ENCODE measurements at regions not wholly inside any gene's neighbourhood (a gene's known extent, or its start where the extent isn't known, plus 50 kb on each side); places are given as distances from the start of the nearest gene placed in this dataset.

GRCh38 chr9:28190981-28191380 is 617.7 kb upstream of the C9orf72 start:
- Histone ChIP-seq H3K36me3 (ENCODE audit: control insufficient read depth, low read length) (no peaks in the 10 kb centered on the region), H3K9me3 (ENCODE audit: control insufficient read depth, insufficient read depth, low read length) (peaks cover 12% of the 10 kb centered on the region; the same call in 1 of the 2 replicates), H3K27me3 (ENCODE audit: control insufficient read depth, low read length) (no peaks in the 10 kb centered on the region), H3K4me1 (ENCODE audit: control insufficient read depth, low read length) (no peaks in the 10 kb centered on the region), H4K20me1 (ENCODE audit: control insufficient read depth, insufficient read depth, low read depth, low read length) (no peaks in the 10 kb centered on the region), H3K4me2 (ENCODE audit: low read length) (no peak overlapping the region), H3K4me3 (ENCODE audit: low read length) (no peak overlapping the region), H3K9me2 (replicated peaks; ENCODE audit: control insufficient read depth, low read length) (no peaks in the 10 kb centered on the region), H3F3A (ENCODE audit: control insufficient read depth, insufficient read depth) (no peaks in the 10 kb centered on the region), H3K79me2 (ENCODE audit: control insufficient read depth, low read length) (no peaks in the 10 kb centered on the region), H3K27ac (ENCODE audit: low read depth, low read length) (no peak overlapping the region)
- TF ChIP-seq, protein P1, sequence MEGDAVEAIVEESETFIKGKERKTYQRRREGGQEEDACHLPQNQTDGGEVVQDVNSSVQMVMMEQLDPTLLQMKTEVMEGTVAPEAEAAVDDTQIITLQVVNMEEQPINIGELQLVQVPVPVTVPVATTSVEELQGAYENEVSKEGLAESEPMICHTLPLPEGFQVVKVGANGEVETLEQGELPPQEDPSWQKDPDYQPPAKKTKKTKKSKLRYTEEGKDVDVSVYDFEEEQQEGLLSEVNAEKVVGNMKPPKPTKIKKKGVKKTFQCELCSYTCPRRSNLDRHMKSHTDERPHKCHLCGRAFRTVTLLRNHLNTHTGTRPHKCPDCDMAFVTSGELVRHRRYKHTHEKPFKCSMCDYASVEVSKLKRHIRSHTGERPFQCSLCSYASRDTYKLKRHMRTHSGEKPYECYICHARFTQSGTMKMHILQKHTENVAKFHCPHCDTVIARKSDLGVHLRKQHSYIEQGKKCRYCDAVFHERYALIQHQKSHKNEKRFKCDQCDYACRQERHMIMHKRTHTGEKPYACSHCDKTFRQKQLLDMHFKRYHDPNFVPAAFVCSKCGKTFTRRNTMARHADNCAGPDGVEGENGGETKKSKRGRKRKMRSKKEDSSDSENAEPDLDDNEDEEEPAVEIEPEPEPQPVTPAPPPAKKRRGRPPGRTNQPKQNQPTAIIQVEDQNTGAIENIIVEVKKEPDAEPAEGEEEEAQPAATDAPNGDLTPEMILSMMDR (IDR thresholded peaks at IDR 0.05; ENCODE audit: low read depth, low read length, poor library complexity, severe bottlenecking), result no peak
- TF ChIP-seq EZH2phosphoT487 (IDR thresholded peaks at IDR 0.05; ENCODE audit: borderline replicate concordance, low read length), result no peak

DNA sequence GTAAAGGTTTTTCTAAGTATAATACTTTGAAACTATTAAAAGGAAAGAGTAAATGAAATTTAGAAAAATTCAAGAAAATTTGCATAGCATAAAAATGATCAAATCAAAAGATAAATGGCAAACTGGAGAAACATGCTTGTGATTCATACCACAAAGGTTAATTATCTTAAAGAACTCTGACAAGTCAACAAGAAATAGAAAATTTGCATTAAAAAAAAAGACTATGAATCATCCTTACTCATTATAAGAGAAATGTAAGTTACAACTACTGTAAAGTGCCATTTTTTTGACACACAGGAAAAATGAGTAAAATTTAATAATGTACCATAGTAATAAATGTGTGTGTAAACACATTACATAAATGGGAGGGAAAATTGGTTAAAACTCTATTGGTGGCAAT is 624.4 kb upstream of the C9orf72 start:
- Histone ChIP-seq H3K79me2 (ENCODE audit: control insufficient read depth, low read length) (no peaks in the 10 kb centered on the region), H3K4me3 (ENCODE audit: low read length) (no peak overlapping the region), H3K4me2 (ENCODE audit: low read length) (no peak overlapping the region), H3K36me3 (ENCODE audit: control insufficient read depth, low read length) (no peaks in the 10 kb centered on the region), H3K9me3 (ENCODE audit: control insufficient read depth, insufficient read depth, low read length) (no peaks in the 10 kb centered on the region), H3K27ac (ENCODE audit: low read depth, low read length) (no peak overlapping the region), H4K20me1 (ENCODE audit: control insufficient read depth, insufficient read depth, low read depth, low read length) (no peaks in the 10 kb centered on the region), H3F3A (ENCODE audit: control insufficient read depth, insufficient read depth) (no peaks in the 10 kb centered on the region), H3K27me3 (ENCODE audit: control insufficient read depth, low read length) (no peaks in the 10 kb centered on the region), H3K9me2 (replicated peaks; ENCODE audit: control insufficient read depth, low read length) (no peaks in the 10 kb centered on the region), H3K4me1 (ENCODE audit: control insufficient read depth, low read length) (no peaks in the 10 kb centered on the region)
- TF ChIP-seq, protein P1 (IDR thresholded peaks at IDR 0.05; ENCODE audit: low read depth, low read length, poor library complexity, severe bottlenecking), result no peak

- H3K27ac ChIP-seq (ENCODE audit: low read depth, low read length), result no peak overlapping the region
- H3K4me2 ChIP-seq (ENCODE audit: low read length), result no peak overlapping the region
- H3K9me3 ChIP-seq (ENCODE audit: control insufficient read depth, insufficient read depth, low read length), result no peaks in the 10 kb centered on the region
- H3K27me3 ChIP-seq (ENCODE audit: control insufficient read depth, low read length), result no peaks in the 10 kb centered on the region
- no peaks in the 10 kb centered on the region for H4K20me1 ChIP-seq (ENCODE audit: control insufficient read depth, insufficient read depth, low read depth, low read length)
- H3K4me1 ChIP-seq (ENCODE audit: control insufficient read depth, low read length), result no peaks in the 10 kb centered on the region
- H3K4me3 ChIP-seq (ENCODE audit: low read length), result no peak overlapping the region
- H3K79me2 ChIP-seq (ENCODE audit: control insufficient read depth, low read length), result no peaks in the 10 kb centered on the region
- no peaks in the 10 kb centered on the region for H3K9me2 ChIP-seq (replicated peaks; ENCODE audit: control insufficient read depth, low read length)
- no peaks in the 10 kb centered on the region for H3K36me3 ChIP-seq (ENCODE audit: control insufficient read depth, low read length)
- H3F3A ChIP-seq (ENCODE audit: control insufficient read depth, insufficient read depth), result no peaks in the 10 kb centered on the region
- no peak for TF ChIP-seq EZH2phosphoT487 (IDR thresholded peaks at IDR 0.05; ENCODE audit: borderline replicate concordance, low read length)
- TF ChIP-seq, protein P1 (IDR thresholded peaks at IDR 0.05; ENCODE audit: low read depth, low read length, poor library complexity, severe bottlenecking), result no peak
Measured at GRCh38 chr9:28203036-28203435, 629.8 kb upstream of the C9orf72 start.

- no peaks in the 10 kb centered on the region for H3K27me3 ChIP-seq (ENCODE audit: control insufficient read depth, low read length)
- H3K36me3 ChIP-seq (ENCODE audit: control insufficient read depth, low read length), result no peaks in the 10 kb centered on the region
- no peaks in the 10 kb centered on the region for H3K79me2 ChIP-seq (ENCODE audit: control insufficient read depth, low read length)
- H3K9me3 ChIP-seq (ENCODE audit: control insufficient read depth, insufficient read depth, low read length), result no peaks in the 10 kb centered on the region
- H3K4me3 ChIP-seq (ENCODE audit: low read length), result no peak overlapping the region
- H3F3A ChIP-seq (ENCODE audit: control insufficient read depth, insufficient read depth), result no peaks in the 10 kb centered on the region
- TF ChIP-seq, protein P1 (IDR thresholded peaks at IDR 0.05; ENCODE audit: low read depth, low read length, poor library complexity, severe bottlenecking), result no peak
- TF ChIP-seq EZH2phosphoT487 (IDR thresholded peaks at IDR 0.05; ENCODE audit: borderline replicate concordance, low read length), result no peak
- no peaks in the 10 kb centered on the region for H3K4me1 ChIP-seq (ENCODE audit: control insufficient read depth, low read length)
- no peaks in the 10 kb centered on the region for H4K20me1 ChIP-seq (ENCODE audit: control insufficient read depth, insufficient read depth, low read depth, low read length)
- H3K27ac ChIP-seq (ENCODE audit: low read depth, low read length), result no peak overlapping the region
- no peak overlapping the region for H3K4me2 ChIP-seq (ENCODE audit: low read length)
- H3K9me2 ChIP-seq (replicated peaks; ENCODE audit: control insufficient read depth, low read length), result no peaks in the 10 kb centered on the region
Measured at GRCh38 chr9:28206280-28206679, 633.0 kb upstream of the C9orf72 start.

All from DOHH2 (cell line).